ENCODE measurements at regions not wholly inside any gene's neighbourhood (a gene's known extent, or its start where the extent isn't known, plus 50 kb on each side); places are given as distances from the start of the nearest gene placed in this dataset.

DNA sequence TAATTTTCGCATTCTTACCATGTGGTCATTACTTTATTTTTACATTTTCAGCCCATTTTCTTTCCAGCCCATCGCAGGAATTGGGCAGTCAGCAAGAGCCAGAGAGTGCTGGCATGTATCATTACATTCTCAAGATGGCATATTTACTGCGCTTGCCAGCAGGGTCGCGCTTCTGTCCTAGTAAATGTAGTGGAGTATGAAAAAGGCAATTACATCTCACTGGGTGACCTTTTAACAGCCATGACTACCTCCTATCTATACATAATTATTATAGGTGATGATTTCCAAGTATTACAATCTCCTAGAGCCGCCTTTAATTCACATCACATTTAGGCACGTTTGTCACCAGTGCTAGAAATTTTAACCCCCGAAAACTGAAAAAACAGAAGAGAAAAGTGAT is 433.7 kb upstream of the MGMT start:
- no peak for DNase-seq (ENCODE audit: low read depth, low spot score)
- in situ Hi-C loops (cut with HindIII; ENCODE audit: low pct_unique_long_range_greater_than_20kb, low sequenced_read_pairs): no loop called here

DNA sequence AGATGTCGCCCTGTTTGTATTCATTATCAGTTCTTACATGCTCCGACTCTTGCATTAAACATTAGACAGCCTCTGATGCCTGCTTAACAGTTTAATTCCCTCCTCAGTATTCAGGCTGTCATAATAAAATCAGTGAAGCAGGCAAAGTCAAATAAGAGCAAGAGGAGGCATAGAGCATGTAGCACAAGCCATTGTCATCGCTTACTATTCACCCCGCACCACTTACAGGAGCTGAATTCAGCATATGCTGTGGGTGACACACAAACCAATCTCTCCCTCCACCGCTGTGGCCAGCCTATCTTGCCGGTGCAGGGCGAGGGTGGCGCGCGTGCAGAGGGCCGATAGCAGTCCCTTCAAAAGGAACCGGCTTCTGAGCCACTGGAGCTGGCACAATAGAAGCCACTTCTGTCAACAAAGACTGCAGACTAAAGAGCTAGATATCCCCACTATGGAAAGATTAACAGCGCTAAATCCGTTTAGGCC is 433.2 kb upstream of the MGMT start:
- in situ Hi-C loops (cut with HindIII; ENCODE audit: low pct_unique_long_range_greater_than_20kb, low sequenced_read_pairs): no loop called here
- DNase-seq (ENCODE audit: low read depth, low spot score): no peak

- in situ Hi-C loops (cut with HindIII; ENCODE audit: low pct_unique_long_range_greater_than_20kb, low sequenced_read_pairs): no loop called here
- DNase-seq (ENCODE audit: low read depth, low spot score): no peak
Measured at GRCh38 chr10:129035052-129035827, 431.8 kb upstream of the MGMT start.

GRCh38 chr10:129038522-129038921 is 428.5 kb upstream of the MGMT start:
- in situ Hi-C loops (cut with HindIII; ENCODE audit: low pct_unique_long_range_greater_than_20kb, low sequenced_read_pairs): no loop called here
- DNase-seq (ENCODE audit: low read depth, low spot score): no peak

- no peak for DNase-seq (ENCODE audit: low read depth, low spot score)
- in situ Hi-C loops (cut with HindIII; ENCODE audit: low pct_unique_long_range_greater_than_20kb, low sequenced_read_pairs): no loop called here
Measured at GRCh38 chr10:129039406-129040370, 427.4 kb upstream of the MGMT start.

DNA sequence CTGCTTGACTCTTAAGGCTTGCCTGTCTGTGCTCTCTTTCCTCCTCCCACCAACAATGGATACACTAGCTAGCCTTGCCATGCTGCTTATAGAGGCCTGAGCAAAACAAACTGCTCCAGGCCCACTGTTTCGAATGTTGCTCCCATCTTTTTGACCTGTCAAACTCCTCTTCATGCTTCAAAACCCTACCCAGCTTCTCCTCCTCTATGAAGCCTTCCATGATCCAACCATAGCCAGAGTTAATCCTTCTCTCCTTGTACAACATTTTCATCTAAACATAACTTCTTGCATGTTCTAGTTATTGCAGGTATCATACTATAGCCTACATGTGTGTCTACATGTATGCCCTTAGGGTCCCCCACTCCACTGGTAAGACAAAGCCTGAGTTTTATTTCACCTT is 426.7 kb upstream of the MGMT start:
- no peak for DNase-seq (ENCODE audit: low read depth, low spot score)
- in situ Hi-C loops (cut with HindIII; ENCODE audit: low pct_unique_long_range_greater_than_20kb, low sequenced_read_pairs): no loop called here

GRCh38 chr10:129041916-129042315 is 425.1 kb upstream of the MGMT start:
- in situ Hi-C loops (cut with HindIII; ENCODE audit: low pct_unique_long_range_greater_than_20kb, low sequenced_read_pairs): no loop called here
- DNase-seq (ENCODE audit: low read depth, low spot score): no peak

DNA sequence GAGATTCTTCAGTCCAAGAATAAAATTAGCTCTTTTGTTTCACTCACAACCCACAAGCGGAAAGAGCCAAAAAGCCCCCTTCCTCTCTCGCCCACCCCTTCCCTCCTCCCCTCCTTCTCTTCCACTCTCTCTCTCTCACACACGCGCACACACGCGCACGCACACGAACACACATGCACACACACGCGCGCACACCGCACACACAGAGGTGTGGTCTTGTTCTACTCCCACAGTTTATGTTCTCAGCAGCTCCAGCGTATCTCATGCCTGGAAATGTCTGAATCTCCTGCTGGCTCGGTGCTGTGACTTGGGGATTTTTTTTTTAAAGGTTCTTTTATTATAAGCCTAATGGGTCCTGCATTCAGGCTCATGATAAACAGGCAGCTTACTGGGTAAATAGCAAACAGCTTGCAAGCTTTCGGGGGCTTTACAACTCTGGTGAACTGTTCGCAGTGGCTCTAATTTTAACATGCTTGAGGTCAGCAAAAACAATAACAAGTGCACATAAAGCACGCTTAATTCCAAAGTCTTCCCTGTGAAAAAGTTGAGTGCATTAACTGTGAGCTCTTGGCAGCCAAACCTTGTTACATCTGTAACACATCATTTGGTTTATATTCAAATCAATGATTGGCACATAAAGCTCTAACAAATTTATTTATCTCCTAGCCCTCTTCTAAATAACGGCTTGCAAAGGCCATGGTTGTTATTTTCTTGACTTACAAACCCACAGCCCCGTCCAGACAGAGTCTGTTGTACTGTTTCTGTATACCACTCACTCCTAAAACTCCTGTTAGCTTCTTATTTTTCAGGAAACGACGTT is 424.1 kb upstream of the MGMT start:
- in situ Hi-C loops (cut with HindIII; ENCODE audit: low pct_unique_long_range_greater_than_20kb, low sequenced_read_pairs): no loop called here
- DNase-seq (ENCODE audit: low read depth, low spot score): no peak

DNA sequence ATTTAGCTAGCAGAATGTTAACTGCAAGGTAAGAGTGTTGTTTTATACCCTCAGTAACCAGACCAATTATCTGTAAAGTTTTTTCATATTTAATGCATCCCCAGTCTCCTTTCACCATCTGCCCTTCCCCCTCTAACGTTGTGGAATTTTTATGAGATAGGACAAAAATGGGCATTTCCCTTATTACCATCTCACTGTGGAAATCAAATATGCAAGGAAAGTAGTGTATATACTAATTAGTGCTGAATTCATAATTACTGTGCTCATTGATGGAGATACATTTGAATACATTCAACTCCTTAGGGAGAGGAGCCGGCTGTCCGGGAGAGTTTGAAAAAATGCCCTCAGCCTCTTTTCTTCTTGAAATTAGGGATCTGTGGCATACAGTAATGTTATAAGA is 423.4 kb upstream of the MGMT start:
- in situ Hi-C loops (cut with HindIII; ENCODE audit: low pct_unique_long_range_greater_than_20kb, low sequenced_read_pairs): no loop called here
- no peak for DNase-seq (ENCODE audit: low read depth, low spot score)

GRCh38 chr10:129045599-129045998 is 421.4 kb upstream of the MGMT start:
- in situ Hi-C loops (cut with HindIII; ENCODE audit: low pct_unique_long_range_greater_than_20kb, low sequenced_read_pairs): no loop called here
- DNase-seq (ENCODE audit: low read depth, low spot score): no peak

DNA sequence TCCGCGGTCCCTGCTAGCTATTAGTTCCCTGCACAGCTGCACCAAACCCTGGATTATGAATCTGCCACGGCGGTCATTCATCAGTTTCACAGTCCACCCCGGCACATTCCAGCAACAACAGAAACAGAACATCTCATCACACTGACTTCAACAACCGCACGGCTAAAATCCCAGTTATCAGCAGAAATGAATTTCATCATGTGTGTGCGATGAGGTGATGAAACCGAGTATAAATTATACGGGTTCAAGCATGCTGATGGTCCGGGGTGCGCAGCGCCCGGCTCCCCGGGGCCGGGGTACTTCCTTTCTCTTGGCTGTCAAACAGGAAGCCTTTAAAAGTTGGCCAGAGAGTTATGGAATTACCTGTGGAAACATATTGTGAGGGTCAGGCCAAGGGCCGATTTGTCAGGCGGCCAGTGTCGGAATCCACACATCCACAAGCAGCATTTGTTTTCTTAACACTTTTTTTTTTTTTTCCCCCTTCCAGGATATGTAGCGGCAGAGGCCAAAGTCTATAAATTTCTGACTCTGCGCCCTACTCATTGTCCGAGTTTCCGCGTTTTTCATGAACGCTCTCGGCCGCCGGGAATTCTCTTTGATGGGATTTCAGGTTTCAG is 420.9 kb upstream of the MGMT start:
- DNase-seq (ENCODE audit: low read depth, low spot score): no peak
- in situ Hi-C loops (cut with HindIII; ENCODE audit: low pct_unique_long_range_greater_than_20kb, low sequenced_read_pairs): no loop called here

DNA sequence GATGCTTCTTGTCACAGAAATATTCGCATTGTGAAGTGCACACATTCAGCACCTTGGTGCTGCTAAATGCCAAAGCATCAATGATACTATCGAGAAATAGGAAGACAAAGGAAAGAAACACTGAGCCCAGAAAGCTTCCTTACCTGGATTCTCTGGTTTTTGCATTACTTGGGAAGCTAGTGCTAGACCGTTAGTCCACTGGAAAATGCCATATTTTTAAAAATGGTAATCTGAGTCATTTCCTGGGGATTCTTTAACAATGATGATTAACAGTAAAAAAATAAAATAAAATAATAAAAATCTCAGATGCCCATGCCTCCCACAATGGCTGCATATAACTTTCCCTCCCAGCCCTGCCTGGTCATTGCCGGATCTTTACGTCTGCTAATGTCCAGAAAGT is 420.1 kb upstream of the MGMT start:
- in situ Hi-C loops (cut with HindIII; ENCODE audit: low pct_unique_long_range_greater_than_20kb, low sequenced_read_pairs): no loop called here
- no peak for DNase-seq (ENCODE audit: low read depth, low spot score)

- no peak for DNase-seq (ENCODE audit: low read depth, low spot score)
- in situ Hi-C loops (cut with HindIII; ENCODE audit: low pct_unique_long_range_greater_than_20kb, low sequenced_read_pairs): no loop called here
Measured at GRCh38 chr10:129047600-129047999, 419.4 kb upstream of the MGMT start.

- in situ Hi-C loops (cut with HindIII; ENCODE audit: low pct_unique_long_range_greater_than_20kb, low sequenced_read_pairs): no loop called here
- DNase-seq (ENCODE audit: low read depth, low spot score): no peak
Measured at GRCh38 chr10:129048513-129048912, 418.5 kb upstream of the MGMT start.

DNA sequence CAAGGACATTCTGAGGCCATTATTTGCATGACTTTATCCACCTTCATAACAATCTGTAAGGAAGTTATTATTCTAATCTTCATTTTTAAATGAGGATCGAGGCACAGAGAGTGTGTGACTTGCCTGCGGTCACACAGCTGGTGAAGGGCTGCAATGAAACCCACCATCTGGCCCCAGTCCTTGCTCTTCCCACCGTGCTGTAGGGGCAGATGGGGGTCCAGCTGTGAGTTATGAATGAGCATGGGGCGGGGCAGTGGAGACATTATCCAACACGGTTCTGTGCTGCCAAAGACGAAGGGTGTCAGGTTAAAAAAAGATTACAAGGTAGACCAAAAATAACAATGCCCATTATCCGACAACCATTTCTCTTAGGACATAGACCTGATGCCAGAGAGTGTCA is 417.5 kb upstream of the MGMT start:
- DNase-seq (ENCODE audit: low read depth, low spot score): no peak
- in situ Hi-C loops (cut with HindIII; ENCODE audit: low pct_unique_long_range_greater_than_20kb, low sequenced_read_pairs): no loop called here

- DNase-seq (ENCODE audit: low read depth, low spot score): no peak
Measured at GRCh38 chr10:129055225-129055624, 411.8 kb upstream of the MGMT start.

GRCh38 chr10:129055986-129056385 is 411.1 kb upstream of the MGMT start:
- no peak for DNase-seq (ENCODE audit: low read depth, low spot score)
- in situ Hi-C loops (cut with HindIII; ENCODE audit: low pct_unique_long_range_greater_than_20kb, low sequenced_read_pairs): no loop called here

More at GRCh38 chr10:129055225-129055624, 411.8 kb upstream of the MGMT start:
- in situ Hi-C loops (cut with HindIII; ENCODE audit: low pct_unique_long_range_greater_than_20kb, low sequenced_read_pairs): no loop called here

Measured in SK-MEL-5 (cell line).